ENCODE measurements at regions not wholly inside any gene's neighbourhood (a gene's known extent, or its start where the extent isn't known, plus 50 kb on each side); places are given as distances from the start of the nearest gene placed in this dataset.

GRCh38 chr3:102750322-102750721 lies 315.5 kb downstream of the ZPLD1 start:
- DNase-seq (ENCODE audit: low spot score): no peak

DNA sequence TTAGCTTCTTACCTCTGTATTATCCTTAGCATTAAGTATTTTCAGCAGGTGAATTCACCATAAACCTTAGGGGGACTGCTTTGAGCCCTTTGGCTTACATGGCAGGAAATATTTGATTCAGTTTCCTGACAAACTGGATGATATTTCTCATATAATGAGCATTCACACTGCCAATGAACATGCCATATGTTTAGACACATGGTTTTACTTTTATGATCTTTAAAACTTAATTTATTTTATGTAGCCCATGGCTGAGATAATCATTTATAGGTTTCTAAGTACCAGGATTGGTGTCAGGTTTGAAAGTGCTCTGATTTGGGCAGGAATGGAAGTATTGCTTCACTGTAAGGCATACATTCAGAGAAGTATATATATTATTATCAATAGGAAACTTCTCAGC lies 319.1 kb downstream of the ZPLD1 start:
- no peak for DNase-seq (ENCODE audit: low spot score)

DNA sequence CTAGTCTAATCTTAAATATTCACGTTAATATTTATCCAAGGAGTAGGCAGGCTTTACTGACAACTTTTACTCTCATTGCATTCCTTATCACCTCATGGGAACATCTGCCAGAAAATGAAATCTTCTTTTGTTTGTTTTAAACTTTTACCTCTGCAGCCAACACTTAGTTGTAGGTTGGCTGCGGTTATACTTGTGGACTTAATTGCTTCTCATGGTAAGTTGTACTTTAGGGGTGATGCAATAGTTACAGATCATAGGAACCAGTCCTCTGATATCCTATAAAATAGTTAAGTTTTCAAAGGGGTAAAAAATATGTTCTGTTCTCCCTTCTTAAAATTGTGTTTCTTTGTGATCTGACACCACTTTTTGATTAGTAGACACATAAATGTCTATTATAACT lies 321.9 kb downstream of the ZPLD1 start:
- DNase-seq (ENCODE audit: low spot score): no peak

DNA sequence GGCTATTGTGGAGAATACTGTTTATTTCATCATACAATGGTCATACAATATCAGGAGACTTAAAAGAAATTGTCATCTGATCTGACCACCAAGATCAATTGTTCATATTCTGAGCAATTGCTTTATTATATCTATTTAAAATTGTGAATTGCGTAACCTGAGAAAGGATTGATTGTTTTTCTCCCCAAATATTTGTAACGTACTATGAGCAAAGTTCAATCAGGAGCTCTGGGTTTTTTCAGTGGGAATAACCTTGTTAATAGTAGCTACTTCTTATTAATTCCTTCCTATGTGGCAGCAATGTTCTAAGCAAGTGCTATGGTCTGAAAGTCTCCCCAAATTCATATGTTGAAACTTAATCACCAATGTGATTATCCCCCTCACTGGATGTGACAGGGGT lies 323.1 kb downstream of the ZPLD1 start:
- DNase-seq (ENCODE audit: low spot score): no peak

GRCh38 chr3:102761766-102762165 lies 327.0 kb downstream of the ZPLD1 start:
- DNase-seq (ENCODE audit: low spot score): no peak

- no peak for DNase-seq (ENCODE audit: low spot score)
Observed at GRCh38 chr3:102790747-102791325, 356.0 kb downstream of the ZPLD1 start.

DNA sequence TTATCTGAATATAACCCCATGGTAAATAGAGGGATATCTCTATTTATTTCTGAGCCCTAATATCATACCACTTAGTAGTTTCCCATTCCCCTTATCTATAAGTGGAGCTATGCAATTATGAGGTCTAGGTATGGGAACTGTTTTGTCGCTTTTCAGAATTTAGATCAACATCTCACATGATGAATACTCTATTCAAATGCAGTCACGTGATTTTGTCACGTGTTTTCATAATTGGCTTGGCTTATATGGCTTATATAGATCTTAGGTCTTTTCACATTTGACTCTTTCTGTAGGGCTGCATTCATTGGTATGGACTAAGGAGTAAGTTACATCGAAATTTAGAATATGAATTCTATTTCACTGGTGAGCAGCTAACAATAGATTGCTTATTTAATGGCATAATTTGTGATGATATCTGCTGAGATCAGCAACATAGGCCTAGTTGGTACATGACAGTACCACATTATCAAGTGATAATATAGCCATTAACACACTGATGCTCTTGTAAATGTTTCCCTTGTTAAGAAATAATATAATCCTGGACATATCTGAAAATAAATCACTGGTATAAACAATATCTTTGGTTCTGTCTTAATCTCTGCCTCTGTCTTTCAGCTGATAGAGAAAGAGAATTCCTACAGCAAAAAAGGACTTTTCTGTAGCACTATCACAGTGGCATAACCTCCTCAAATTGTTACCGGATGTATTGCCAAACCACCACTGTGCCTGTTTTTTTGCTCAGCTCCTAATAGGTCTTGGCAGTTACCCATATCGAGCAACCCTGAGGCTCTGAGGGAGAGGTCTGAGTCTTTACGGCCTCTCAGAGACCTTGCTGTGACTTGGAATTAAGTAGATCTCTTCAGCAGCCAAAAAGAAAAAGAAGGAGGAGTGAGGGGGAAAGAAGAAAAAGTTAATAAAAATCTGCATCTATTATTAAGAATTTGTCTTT lies 357.1 kb downstream of the ZPLD1 start:
- DNase-seq (ENCODE audit: low spot score): no peak

DNA sequence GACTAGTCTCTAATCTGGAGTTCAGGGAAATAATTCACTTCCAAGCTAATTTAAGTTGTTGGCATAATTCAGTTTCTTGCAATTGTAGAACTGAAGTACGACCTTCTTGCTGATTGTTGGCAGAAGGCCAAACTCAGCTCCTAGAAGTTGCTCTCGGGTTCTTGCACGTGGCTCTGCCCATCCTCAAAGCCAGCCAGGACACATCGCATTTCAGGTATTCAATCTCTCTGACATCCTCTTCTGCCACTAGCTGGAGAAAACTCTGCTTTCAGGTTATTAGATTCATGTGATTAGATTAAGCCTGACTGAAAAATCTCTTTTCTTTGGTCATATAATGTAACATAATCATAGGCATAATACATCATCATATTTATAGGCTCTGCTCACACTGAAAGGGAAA lies 362.0 kb downstream of the ZPLD1 start:
- no peak for DNase-seq (ENCODE audit: low spot score)

- no peak for DNase-seq (ENCODE audit: low spot score)
Observed at GRCh38 chr3:102802819-102803420, 368.1 kb downstream of the ZPLD1 start.

GRCh38 chr3:102810937-102811336 lies 376.1 kb downstream of the ZPLD1 start:
- DNase-seq (ENCODE audit: low spot score): no peak

- DNase-seq (ENCODE audit: low spot score): no peak
Observed at GRCh38 chr3:102826636-102827035, 391.8 kb downstream of the ZPLD1 start.

- no peak for DNase-seq (ENCODE audit: low spot score)
Observed at GRCh38 chr3:102827386-102827785, 392.6 kb downstream of the ZPLD1 start.

GRCh38 chr3:102830415-102830814 lies 395.6 kb downstream of the ZPLD1 start:
- no peak for DNase-seq (ENCODE audit: low spot score)

GRCh38 chr3:102841866-102842265 lies 407.1 kb downstream of the ZPLD1 start:
- DNase-seq (ENCODE audit: low spot score): no peak

- no peak for DNase-seq (ENCODE audit: low spot score)
Observed at GRCh38 chr3:102866845-102867244, 432.0 kb downstream of the ZPLD1 start.

GRCh38 chr3:102883515-102883914 lies 448.7 kb downstream of the ZPLD1 start:
- DNase-seq (ENCODE audit: low spot score): no peak

GRCh38 chr3:102885289-102885688 lies 450.5 kb downstream of the ZPLD1 start:
- no peak for DNase-seq (ENCODE audit: low spot score)

DNA sequence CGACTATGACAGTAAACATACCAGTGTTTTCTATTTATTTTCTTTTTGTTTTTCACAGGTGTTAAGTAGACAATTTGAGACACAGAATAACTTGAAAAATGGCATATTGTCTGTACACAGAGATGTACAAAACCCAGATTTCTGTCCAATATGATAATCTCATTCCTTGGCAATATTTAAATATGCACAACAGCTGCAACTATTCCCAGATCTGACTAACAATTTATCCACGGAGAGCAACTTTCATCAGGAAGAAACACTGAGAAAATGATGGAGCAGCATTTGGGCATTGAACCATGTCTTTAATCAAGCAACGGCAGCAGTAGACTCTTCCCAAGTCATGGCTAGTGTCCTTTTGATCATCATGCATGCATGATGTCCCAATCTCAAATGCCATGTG lies 452.6 kb downstream of the ZPLD1 start:
- no peak for DNase-seq (ENCODE audit: low spot score)

GRCh38 chr3:102896851-102897621 lies 462.2 kb downstream of the ZPLD1 start:
- no peak for DNase-seq (ENCODE audit: low spot score)

GRCh38 chr3:102904629-102905028 lies 469.8 kb downstream of the ZPLD1 start:
- DNase-seq (ENCODE audit: low spot score): no peak

GRCh38 chr3:102905811-102906210 lies 471.0 kb downstream of the ZPLD1 start:
- no peak for DNase-seq (ENCODE audit: low spot score)

DNA sequence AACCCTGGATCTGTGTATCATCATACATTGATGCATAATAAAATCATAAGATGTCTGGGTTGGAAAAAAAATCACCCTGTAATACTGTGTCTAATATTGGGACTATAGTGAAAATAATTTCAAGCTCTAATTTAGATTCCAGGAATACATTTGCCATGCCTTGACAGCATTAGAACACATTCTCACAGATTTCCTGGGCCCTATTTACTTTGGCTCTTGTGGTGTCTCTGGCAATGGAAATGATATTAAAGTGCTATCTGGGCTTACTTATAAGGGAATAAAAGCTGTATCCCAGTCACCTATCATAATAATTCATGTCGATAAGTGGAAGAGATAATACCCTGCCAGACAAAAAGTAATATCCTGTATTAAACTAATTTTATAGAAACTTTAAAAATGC lies 472.0 kb downstream of the ZPLD1 start:
- DNase-seq (ENCODE audit: low spot score): no peak

All from ecto neural progenitor cell (in vitro differentiated cells).